ENCODE measurements at regions not wholly inside any gene's neighbourhood (a gene's known extent, or its start where the extent isn't known, plus 50 kb on each side); places are given as distances from the start of the nearest gene placed in this dataset.

DNA sequence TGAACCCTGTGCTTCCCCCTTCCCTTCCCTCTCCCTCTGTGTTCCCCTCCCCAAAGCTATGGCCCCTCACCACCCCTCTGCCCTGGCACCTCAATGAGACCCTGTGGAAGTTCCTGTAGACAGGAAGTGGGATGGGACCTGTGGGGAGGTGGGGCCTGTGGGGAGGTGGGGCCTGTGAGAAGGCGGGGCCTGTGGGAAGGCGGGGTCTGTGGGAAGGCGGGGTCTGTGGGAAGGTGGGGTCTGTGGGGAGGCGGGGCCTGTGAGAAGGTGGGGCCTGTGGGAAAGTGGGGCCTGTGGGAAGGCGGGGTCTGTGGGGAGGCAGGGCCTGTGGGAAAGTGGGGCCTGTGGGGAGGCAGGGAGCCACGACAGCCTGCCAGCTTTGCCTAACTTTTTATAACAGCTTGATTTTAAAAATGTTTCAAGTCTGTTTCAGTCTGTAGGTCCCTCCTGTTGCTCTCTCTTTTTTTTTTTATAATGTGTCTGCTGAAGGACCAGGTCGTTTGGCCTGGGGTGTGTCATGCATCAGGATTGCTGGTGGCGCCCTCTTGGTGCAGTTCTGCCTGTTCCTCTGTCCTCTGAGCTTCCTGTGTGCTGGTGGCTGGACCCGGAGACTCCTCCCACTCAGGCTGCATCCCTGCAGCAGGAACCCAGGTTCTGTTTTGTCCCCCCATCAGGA is 70.5 kb upstream of the SLCO4A1 start (continued):
- TF ChIP-seq ZNF263 (CRISPR knock-in tag; IDR thresholded peaks at IDR 0.05) = 0 out of 2 replicates have a peak, but pooled peaks have one; percentile 31
- TF ChIP-seq, protein P1, sequence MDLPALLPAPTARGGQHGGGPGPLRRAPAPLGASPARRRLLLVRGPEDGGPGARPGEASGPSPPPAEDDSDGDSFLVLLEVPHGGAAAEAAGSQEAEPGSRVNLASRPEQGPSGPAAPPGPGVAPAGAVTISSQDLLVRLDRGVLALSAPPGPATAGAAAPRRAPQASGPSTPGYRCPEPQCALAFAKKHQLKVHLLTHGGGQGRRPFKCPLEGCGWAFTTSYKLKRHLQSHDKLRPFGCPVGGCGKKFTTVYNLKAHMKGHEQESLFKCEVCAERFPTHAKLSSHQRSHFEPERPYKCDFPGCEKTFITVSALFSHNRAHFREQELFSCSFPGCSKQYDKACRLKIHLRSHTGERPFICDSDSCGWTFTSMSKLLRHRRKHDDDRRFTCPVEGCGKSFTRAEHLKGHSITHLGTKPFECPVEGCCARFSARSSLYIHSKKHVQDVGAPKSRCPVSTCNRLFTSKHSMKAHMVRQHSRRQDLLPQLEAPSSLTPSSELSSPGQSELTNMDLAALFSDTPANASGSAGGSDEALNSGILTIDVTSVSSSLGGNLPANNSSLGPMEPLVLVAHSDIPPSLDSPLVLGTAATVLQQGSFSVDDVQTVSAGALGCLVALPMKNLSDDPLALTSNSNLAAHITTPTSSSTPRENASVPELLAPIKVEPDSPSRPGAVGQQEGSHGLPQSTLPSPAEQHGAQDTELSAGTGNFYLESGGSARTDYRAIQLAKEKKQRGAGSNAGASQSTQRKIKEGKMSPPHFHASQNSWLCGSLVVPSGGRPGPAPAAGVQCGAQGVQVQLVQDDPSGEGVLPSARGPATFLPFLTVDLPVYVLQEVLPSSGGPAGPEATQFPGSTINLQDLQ (CRISPR knock-in tag; IDR thresholded peaks at IDR 0.05) = no peak

DNA sequence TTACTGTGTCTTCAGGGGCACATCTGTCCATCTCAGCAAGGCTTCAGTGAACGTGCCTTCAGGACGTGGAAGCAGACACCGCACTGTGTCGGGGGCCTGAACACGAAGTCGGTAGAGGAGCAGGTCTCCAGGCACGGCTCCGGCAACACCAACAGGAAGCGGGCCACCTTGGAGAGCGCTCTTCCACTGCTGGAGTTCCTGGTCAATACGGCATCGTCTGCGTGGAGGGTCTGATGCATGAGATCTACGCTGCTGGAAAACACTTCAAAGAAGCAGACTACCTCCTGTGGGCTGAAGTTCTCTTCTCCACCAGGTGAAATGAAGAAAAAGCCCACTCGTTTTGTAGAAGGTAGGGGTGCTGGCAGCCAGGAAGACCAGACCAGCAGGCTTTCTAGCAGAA is 69.3 kb upstream of the SLCO4A1 start:
- Histone ChIP-seq H2AFZ (ENCODE audit: low read length) (no peak overlapping the region), H3K4me3 (replicated peaks in 1 of 3; ENCODE audit: insufficient read depth in 1 of 3, low read depth in 2 of 3, low read length in 3 of 3) (no peak overlapping the region), H3K9me3 (ENCODE audit: low read length) (no peaks in the 10 kb centered on the region), H3K4me1 (ENCODE audit: insufficient read depth, low read length) (no peaks in the 10 kb centered on the region), H3K36me3 (replicated peaks in 1 of 2; ENCODE audit: control insufficient read depth in 1 of 2, insufficient read depth in 2 of 2, low read length in 2 of 2) (no peaks in the 10 kb centered on the region), H3K9ac (ENCODE audit: insufficient read depth, low read depth, low read length) (no peak overlapping the region), H3K27me3 (ENCODE audit: control insufficient read depth in 1 of 2, insufficient read depth in 2 of 2, low read length in 2 of 2) (peaks cover 9 to 86% of the 10 kb centered on the region in 2 experiments; a peak in 4 of 5 replicates), H3K4me2 (ENCODE audit: low read depth, low read length) (no peak overlapping the region), H3K27ac (ENCODE audit: extremely low read length, insufficient read depth, low read length) (no peak overlapping the region), H3K79me2 (ENCODE audit: insufficient read depth, low read length) (no peaks in the 10 kb centered on the region), H4K20me1 (ENCODE audit: insufficient read depth, low read length) (peaks cover 8% of the 10 kb centered on the region; the same call in 1 of the 2 replicates)
- FAIRE-seq = no peak
- POLR2A ChIA-PET = no interaction called here
- WGBS (ENCODE audit: low lambda C conversion rate) = 31% methylated on average over 15 of the region's 15 CpGs
- CTCF ChIA-PET (ENCODE audit: low intra/inter-chr PET ratio, low total read pairs) = no interaction called here
- intact Hi-C loops (cut with micrococcal nuclease; ENCODE audit: unreplicated experiment) = no loop called here
- 0 out of 2 replicates have a peak, but pooled peaks have one; percentile 68 for TF ChIP-seq EZH2 (conservative IDR thresholded peaks at IDR 0.05; ENCODE audit: low read depth, low read length)
- no peak for TF ChIP-seq ZSCAN12 (CRISPR knock-in tag; IDR thresholded peaks at IDR 0.05)
- TF ChIP-seq MIER2 (CRISPR knock-in tag; IDR thresholded peaks at IDR 0.05) = peak; percentile 89
- TF ChIP-seq, protein P2, sequence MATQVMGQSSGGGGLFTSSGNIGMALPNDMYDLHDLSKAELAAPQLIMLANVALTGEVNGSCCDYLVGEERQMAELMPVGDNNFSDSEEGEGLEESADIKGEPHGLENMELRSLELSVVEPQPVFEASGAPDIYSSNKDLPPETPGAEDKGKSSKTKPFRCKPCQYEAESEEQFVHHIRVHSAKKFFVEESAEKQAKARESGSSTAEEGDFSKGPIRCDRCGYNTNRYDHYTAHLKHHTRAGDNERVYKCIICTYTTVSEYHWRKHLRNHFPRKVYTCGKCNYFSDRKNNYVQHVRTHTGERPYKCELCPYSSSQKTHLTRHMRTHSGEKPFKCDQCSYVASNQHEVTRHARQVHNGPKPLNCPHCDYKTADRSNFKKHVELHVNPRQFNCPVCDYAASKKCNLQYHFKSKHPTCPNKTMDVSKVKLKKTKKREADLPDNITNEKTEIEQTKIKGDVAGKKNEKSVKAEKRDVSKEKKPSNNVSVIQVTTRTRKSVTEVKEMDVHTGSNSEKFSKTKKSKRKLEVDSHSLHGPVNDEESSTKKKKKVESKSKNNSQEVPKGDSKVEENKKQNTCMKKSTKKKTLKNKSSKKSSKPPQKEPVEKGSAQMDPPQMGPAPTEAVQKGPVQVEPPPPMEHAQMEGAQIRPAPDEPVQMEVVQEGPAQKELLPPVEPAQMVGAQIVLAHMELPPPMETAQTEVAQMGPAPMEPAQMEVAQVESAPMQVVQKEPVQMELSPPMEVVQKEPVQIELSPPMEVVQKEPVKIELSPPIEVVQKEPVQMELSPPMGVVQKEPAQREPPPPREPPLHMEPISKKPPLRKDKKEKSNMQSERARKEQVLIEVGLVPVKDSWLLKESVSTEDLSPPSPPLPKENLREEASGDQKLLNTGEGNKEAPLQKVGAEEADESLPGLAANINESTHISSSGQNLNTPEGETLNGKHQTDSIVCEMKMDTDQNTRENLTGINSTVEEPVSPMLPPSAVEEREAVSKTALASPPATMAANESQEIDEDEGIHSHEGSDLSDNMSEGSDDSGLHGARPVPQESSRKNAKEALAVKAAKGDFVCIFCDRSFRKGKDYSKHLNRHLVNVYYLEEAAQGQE (IDR thresholded peaks at IDR 0.05; ENCODE audit: borderline replicate concordance in 1 of 2, low read depth in 1 of 2, low read length in 2 of 2) = peak; percentile 69 to 91
- 0 out of 2 replicates have a peak, but pooled peaks have one; percentile 18 for TF ChIP-seq GABPA (IDR thresholded peaks at IDR 0.05; ENCODE audit: low read depth, low read length)
- TF ChIP-seq GABPA (CRISPR knock-in tag; IDR thresholded peaks at IDR 0.05; ENCODE audit: low read depth) = no peak
- ATAC-seq = no peak
- DNase-seq (ENCODE audit: low spot score) = no peak
- BruUV-seq (replicated peaks) = no TSS peak
- in situ Hi-C loops (cut with HindIII; ENCODE audit: extremely low pct_ligation_motif_present, low pct_unique_long_range_greater_than_20kb) = no loop called here

Measured in HepG2 (cell line).